ENCODE measurements at regions not wholly inside any gene's neighbourhood (a gene's known extent, or its start where the extent isn't known, plus 50 kb on each side); places are given as distances from the start of the nearest gene placed in this dataset.

DNA sequence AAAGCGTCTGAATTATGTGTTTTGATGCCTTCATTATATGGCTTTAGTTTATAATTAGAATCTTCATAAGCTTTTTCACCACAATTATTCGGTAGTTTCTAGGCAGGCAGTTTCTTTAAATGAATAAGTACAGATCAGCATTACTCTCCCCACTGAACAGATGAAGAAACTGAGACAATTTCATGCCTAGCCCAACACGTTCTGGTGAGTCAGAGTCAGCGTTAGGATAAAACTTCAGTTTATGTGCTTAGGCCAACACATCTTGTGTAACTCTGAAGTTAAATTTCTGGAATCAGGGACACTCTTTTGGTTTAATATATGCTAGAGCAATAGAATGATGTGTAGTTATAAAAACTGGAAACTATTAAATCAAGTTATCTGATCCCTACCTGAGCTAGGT lies 186.7 kb upstream of the ELL2 start:
- ChIA-PET POLR2A (no interaction called here), SMC1A (ENCODE audit: uncharacterized antibody, unreplicated experiment) (interaction anchor here (0.6 to 1.1 kb wide), 4 partner anchors 21 to 205 kb away, joined by 3 to 4 read pairs (median 3); no protein-coding TSS in a partner anchor), CTCF (no interaction called here), RAD21 (ENCODE audit: unreplicated experiment) (interaction anchor here (2.2 kb wide), 1 partner anchor 188 kb away, joined by 6 read pairs; no protein-coding TSS in a partner anchor)
- FAIRE-seq, result no peak
- H3K4me2 ChIP-seq (ENCODE audit: control insufficient read depth, insufficient read depth), result no peak overlapping the region
- no peaks in the 10 kb centered on the region for H3K9me3 ChIP-seq (replicated peaks; ENCODE audit: control insufficient read depth, insufficient read depth, low read length)
- no peaks in the 10 kb centered on the region for H3K4me1 ChIP-seq (ENCODE audit: control insufficient read depth, insufficient read depth, low read length)
- intact Hi-C loops (cut with micrococcal nuclease; ENCODE audit: unreplicated experiment) (no loop called here), in situ Hi-C loops (cut with MboI) (no loop called here)
- no peak overlapping the region for H3K9ac ChIP-seq (ENCODE audit: control insufficient read depth, insufficient read depth, low read length)
- no peaks in the 10 kb centered on the region for H3K36me3 ChIP-seq (ENCODE audit: control insufficient read depth in 2 of 2, insufficient read depth in 2 of 2, low read length in 1 of 2)
- no peak overlapping the region for H3K27ac ChIP-seq (ENCODE audit: control insufficient read depth, insufficient read depth)
- 52% methylated on average over 4 of the region's 4 CpGs for WGBS (ENCODE audit: insufficient coverage, insufficient replicate concordance, low lambda C conversion rate, missing lambda C conversion rate)
- DNase-seq (ENCODE audit: low read depth, low spot score), result no peak
- no peaks in the 10 kb centered on the region for H3K27me3 ChIP-seq (replicated peaks in 1 of 2; ENCODE audit: control insufficient read depth in 2 of 2, insufficient read depth in 2 of 2, low read length in 1 of 2)
- no peaks in the 10 kb centered on the region for H3K79me2 ChIP-seq (ENCODE audit: control insufficient read depth, insufficient read depth, low read length)
- no peak overlapping the region for H3K4me3 ChIP-seq
- ATAC-seq, result no peak
- no peak overlapping the region for H2AFZ ChIP-seq (ENCODE audit: control insufficient read depth, low read depth, low read length)
- TF ChIP-seq EGR1 (IDR thresholded peaks at IDR 0.05; ENCODE audit: borderline replicate concordance in 1 of 2, low read depth in 2 of 2, low read length in 2 of 2) (no peak), MXI1 (IDR thresholded peaks at IDR 0.05; ENCODE audit: low read depth, low read length) (no peak), ZNF622 (IDR thresholded peaks at IDR 0.05) (no peak), MEF2A (IDR thresholded peaks at IDR 0.05; ENCODE audit: insufficient read depth, low read depth, low read length) (no peak), E4F1 (IDR thresholded peaks at IDR 0.05; ENCODE audit: borderline replicate concordance, partially characterized antibody) (no peak), ZNF207 (IDR thresholded peaks at IDR 0.05; ENCODE audit: borderline replicate concordance) (no peak), SRF (IDR thresholded peaks at IDR 0.05; ENCODE audit: low read depth in 2 of 2, low read length in 2 of 2) (no peak), BRCA1 (IDR thresholded peaks at IDR 0.05; ENCODE audit: low read depth, low read length) (no peak), RAD51 (IDR thresholded peaks at IDR 0.05) (no peak), EZH2 (IDR thresholded peaks at IDR 0.05; ENCODE audit: borderline replicate concordance, control insufficient read depth, low read depth, low read length) (no peak), SREBF1 (IDR thresholded peaks at IDR 0.05; ENCODE audit: low read length) (no peak)
- BruUV-seq (replicated peaks), result no TSS peak
- H4K20me1 ChIP-seq (ENCODE audit: control insufficient read depth, insufficient read depth), result no peaks in the 10 kb centered on the region
